ENCODE measurements at regions not wholly inside any gene's neighbourhood (a gene's known extent, or its start where the extent isn't known, plus 50 kb on each side); places are given as distances from the start of the nearest gene placed in this dataset.

GRCh38 chr6:53984163-53984562 lies 127.1 kb upstream of the MLIP start (continued):
- TF ChIP-seq ZSCAN23 (tag by site-specific recombination; IDR thresholded peaks at IDR 0.05) = no peak
- TF ChIP-seq ZNF366 (tag by site-specific recombination; conservative IDR thresholded peaks at IDR 0.05) = no peak
- TF ChIP-seq ZNF350 (tag by site-specific recombination; IDR thresholded peaks at IDR 0.05) = no peak
- TF ChIP-seq ZNF707 (tag by site-specific recombination; IDR thresholded peaks at IDR 0.05) = no peak
- TF ChIP-seq ZNF18 (tag by site-specific recombination; IDR thresholded peaks at IDR 0.05) = no peak
- no peak for TF ChIP-seq ZNF645 (tag by site-specific recombination; IDR thresholded peaks at IDR 0.05)

- H3K4me1 ChIP-seq (ENCODE audit: control insufficient read depth, insufficient read depth, low read length) = 0 out of 2 replicates have a peak, but pooled peaks cover 3% of the 10 kb centered on the region
- no peak overlapping the region for H3K4me3 ChIP-seq (ENCODE audit: low read depth, low read length)
- H3K36me3 ChIP-seq (ENCODE audit: control insufficient read depth in 2 of 2, insufficient read depth in 1 of 2, low read length in 2 of 2) = no peaks in the 10 kb centered on the region
- H3K9me3 ChIP-seq (ENCODE audit: control insufficient read depth, insufficient read depth, low read depth, low read length) = no peaks in the 10 kb centered on the region
- ChIA-PET POLR2A (no interaction called here), CTCF (interaction anchor here (0.6 to 9.4 kb wide), 7 partner anchors 13 to 290 kb away, joined by 3 to 141 read pairs (median 7); no protein-coding TSS in a partner anchor)
- no peak for TF ChIP-seq ZNF830 (tag by site-specific recombination; IDR thresholded peaks at IDR 0.05; ENCODE audit: low read depth)
- TF ChIP-seq ZNF529 (tag by site-specific recombination; IDR thresholded peaks at IDR 0.05; ENCODE audit: insufficient replicate concordance) = no peak
- TF ChIP-seq KLF9 (tag by site-specific recombination; IDR thresholded peaks at IDR 0.05; ENCODE audit: low read depth) = no peak
- TF ChIP-seq ZNF544 (tag by site-specific recombination; IDR thresholded peaks at IDR 0.05) = no peak
- no peak for TF ChIP-seq ZNF169 (tag by site-specific recombination; IDR thresholded peaks at IDR 0.05)
- no peak for TF ChIP-seq ZNF621 (tag by site-specific recombination; IDR thresholded peaks at IDR 0.05)
- no peak for TF ChIP-seq ZNF624 (tag by site-specific recombination; IDR thresholded peaks at IDR 0.05)
- TF ChIP-seq, protein P1, sequence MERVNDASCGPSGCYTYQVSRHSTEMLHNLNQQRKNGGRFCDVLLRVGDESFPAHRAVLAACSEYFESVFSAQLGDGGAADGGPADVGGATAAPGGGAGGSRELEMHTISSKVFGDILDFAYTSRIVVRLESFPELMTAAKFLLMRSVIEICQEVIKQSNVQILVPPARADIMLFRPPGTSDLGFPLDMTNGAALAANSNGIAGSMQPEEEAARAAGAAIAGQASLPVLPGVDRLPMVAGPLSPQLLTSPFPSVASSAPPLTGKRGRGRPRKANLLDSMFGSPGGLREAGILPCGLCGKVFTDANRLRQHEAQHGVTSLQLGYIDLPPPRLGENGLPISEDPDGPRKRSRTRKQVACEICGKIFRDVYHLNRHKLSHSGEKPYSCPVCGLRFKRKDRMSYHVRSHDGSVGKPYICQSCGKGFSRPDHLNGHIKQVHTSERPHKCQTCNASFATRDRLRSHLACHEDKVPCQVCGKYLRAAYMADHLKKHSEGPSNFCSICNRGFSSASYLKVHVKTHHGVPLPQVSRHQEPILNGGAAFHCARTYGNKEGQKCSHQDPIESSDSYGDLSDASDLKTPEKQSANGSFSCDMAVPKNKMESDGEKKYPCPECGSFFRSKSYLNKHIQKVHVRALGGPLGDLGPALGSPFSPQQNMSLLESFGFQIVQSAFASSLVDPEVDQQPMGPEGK (tag by site-specific recombination; IDR thresholded peaks at IDR 0.05) = no peak
- TF ChIP-seq KLF10 (tag by site-specific recombination; IDR thresholded peaks at IDR 0.05) = no peak
- TF ChIP-seq ZNF184 (tag by site-specific recombination; IDR thresholded peaks at IDR 0.05) = no peak
- TF ChIP-seq MZF1 (tag by site-specific recombination; IDR thresholded peaks at IDR 0.05; ENCODE audit: borderline replicate concordance) = no peak
- TF ChIP-seq RBAK (tag by site-specific recombination; IDR thresholded peaks at IDR 0.05) = no peak
- TF ChIP-seq ZBTB1 (tag by site-specific recombination; IDR thresholded peaks at IDR 0.05) = no peak
- TF ChIP-seq ZBTB7A (tag by site-specific recombination; IDR thresholded peaks at IDR 0.05; ENCODE audit: low read depth) = no peak
- TF ChIP-seq ZNF658 (tag by site-specific recombination; IDR thresholded peaks at IDR 0.05) = no peak
- H3K27ac ChIP-seq (ENCODE audit: extremely low read depth, low read depth, low read length) = no peak overlapping the region
Measured at GRCh38 chr6:53984581-53984980, 126.7 kb upstream of the MLIP start.

DNA sequence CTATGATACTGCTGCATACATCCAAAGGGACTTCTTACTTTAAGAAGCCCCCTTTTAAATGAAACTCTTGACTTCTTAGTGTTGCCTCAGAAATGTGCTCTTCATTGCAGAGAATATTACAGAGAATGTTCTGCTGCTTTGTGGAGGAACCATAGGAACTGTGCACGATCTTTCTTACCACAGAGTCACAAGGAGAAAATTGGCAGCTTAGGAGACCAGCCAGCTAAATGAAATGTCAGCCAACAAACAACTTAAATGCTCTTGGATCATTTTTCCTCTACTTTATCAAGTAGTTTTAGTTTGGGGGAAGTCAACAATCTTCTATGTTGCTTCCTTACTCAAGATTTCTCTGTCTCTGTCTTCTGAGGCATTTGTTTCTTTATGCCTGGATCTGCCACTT lies 125.9 kb upstream of the MLIP start:
- H3K4me1 ChIP-seq (ENCODE audit: control insufficient read depth, insufficient read depth, low read length) = 0 out of 2 replicates have a peak, but pooled peaks cover 3% of the 10 kb centered on the region
- H3K36me3 ChIP-seq (ENCODE audit: control insufficient read depth in 2 of 2, insufficient read depth in 1 of 2, low read length in 2 of 2) = no peaks in the 10 kb centered on the region
- no peak overlapping the region for H3K4me3 ChIP-seq (ENCODE audit: low read depth, low read length)
- POLR2A ChIA-PET = interaction anchor here (0.6 kb wide), 1 partner anchor 30 kb away, joined by 4 read pairs; no protein-coding TSS in a partner anchor
- CTCF ChIA-PET = interaction anchor here (0.6 to 9.4 kb wide), 42 partner anchors 9 to 1291 kb away, joined by 3 to 141 read pairs (median 5); no protein-coding TSS in a partner anchor
- no peak overlapping the region for H3K27ac ChIP-seq (ENCODE audit: extremely low read depth, low read depth, low read length)
- no peaks in the 10 kb centered on the region for H3K9me3 ChIP-seq (ENCODE audit: control insufficient read depth, insufficient read depth, low read depth, low read length)
- no peak for TF ChIP-seq ZSCAN23 (tag by site-specific recombination; IDR thresholded peaks at IDR 0.05)
- no peak for TF ChIP-seq ZNF37A (tag by site-specific recombination; IDR thresholded peaks at IDR 0.05)
- TF ChIP-seq ZNF146 (tag by site-specific recombination; IDR thresholded peaks at IDR 0.05) = no peak
- no peak for TF ChIP-seq ZNF394 (tag by site-specific recombination; IDR thresholded peaks at IDR 0.05; ENCODE audit: borderline replicate concordance)
- TF ChIP-seq, protein P2, sequence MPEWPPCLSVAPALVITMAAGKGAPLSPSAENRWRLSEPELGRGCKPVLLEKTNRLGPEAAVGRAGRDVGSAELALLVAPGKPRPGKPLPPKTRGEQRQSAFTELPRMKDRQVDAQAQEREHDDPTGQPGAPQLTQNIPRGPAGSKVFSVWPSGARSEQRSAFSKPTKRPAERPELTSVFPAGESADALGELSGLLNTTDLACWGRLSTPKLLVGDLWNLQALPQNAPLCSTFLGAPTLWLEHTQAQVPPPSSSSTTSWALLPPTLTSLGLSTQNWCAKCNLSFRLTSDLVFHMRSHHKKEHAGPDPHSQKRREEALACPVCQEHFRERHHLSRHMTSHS (tag by site-specific recombination; IDR thresholded peaks at IDR 0.05) = no peak
- no peak for TF ChIP-seq WT1 (tag by site-specific recombination; IDR thresholded peaks at IDR 0.05)
- no peak for TF ChIP-seq ZNF707 (tag by site-specific recombination; IDR thresholded peaks at IDR 0.05)
- TF ChIP-seq ZBTB44 (tag by site-specific recombination; IDR thresholded peaks at IDR 0.05) = no peak
- TF ChIP-seq ZNF521 (tag by site-specific recombination; IDR thresholded peaks at IDR 0.05) = no peak
- no peak for TF ChIP-seq ZNF302 (tag by site-specific recombination; IDR thresholded peaks at IDR 0.05; ENCODE audit: low read depth)

All from HEK293 (cell line).